Progenitor cell of endocrine pancreas (in vitro differentiated cells): ENCODE measurements at regions not wholly inside any gene's neighbourhood (a gene's known extent, or its start where the extent isn't known, plus 50 kb on each side); places are given as distances from the start of the nearest gene placed in this dataset.
A peak's percentile ranks its signal among the peaks of the same experiment; 100 is the strongest.

Source experiments
- DNase-seq: peaks from one replicate; pipeline ENCODE4 v3.0.0; 2021; ENCODE audit warnings: low spot score; ENCODE audit not compliant: unreplicated experiment
- H3K27ac Mint-ChIP-seq: 2 replicates; pipeline ENCODE4 v1.8.0; 2021; ENCODE audit warnings: mild to moderate bottlenecking, moderate library complexity, mixed read lengths
- H3K27me3 Mint-ChIP-seq: 2 replicates; pipeline ENCODE4 v1.8.0; 2021; ENCODE audit warnings: mixed read lengths
- H3K36me3 Mint-ChIP-seq: 2 replicates; pipeline ENCODE4 v1.8.0; 2022; ENCODE audit warnings: mixed read lengths; ENCODE audit not compliant: insufficient read depth
- H3K4me1 Mint-ChIP-seq: 2 replicates; pipeline ENCODE4 v1.8.0; 2021; ENCODE audit warnings: low read depth, mixed read lengths
- H3K4me3 Mint-ChIP-seq: 2 replicates; pipeline ENCODE4 v1.8.0; 2021; ENCODE audit warnings: low read depth, mild to moderate bottlenecking, moderate library complexity, mixed read lengths
- H3K9me3 Mint-ChIP-seq: 2 replicates; pipeline ENCODE4 v1.8.0; 2021; ENCODE audit warnings: low read depth, mixed read lengths
- CTCF ChIP-seq: fragments of 200-600 bp; sonication (generic); IDR thresholded peaks from one replicate; pipeline ENCODE4 v1.5.0; 2021; ENCODE audit warnings: antibody characterized with exemption, mild to moderate bottlenecking; ENCODE audit not compliant: unreplicated experiment

DNA sequence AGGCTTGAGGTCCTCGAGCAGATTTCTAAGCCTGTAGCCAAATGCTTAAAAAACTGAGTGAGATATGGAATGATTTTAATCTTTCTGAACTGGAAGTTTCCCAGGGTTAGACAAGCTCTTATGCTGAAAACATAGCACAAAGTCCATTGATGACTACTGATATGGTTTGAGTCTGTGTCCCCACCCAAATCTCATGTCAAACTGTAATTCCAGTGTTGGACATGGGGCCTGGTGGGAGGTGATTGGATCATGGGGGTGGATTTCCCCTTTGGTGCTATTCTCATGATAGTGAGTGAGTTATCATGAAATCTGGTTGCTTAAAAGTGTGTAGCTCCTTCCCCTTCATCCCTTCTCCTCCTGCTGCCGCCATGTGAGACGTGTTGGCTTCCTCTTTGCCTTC lies 454.9 kb downstream of the SPRY1 start:
- H3K27me3 Mint-ChIP-seq: no peaks in the 10 kb centered on the region
- no peak overlapping the region for H3K4me3 Mint-ChIP-seq
- H3K27ac Mint-ChIP-seq: no peak overlapping the region
- H3K36me3 Mint-ChIP-seq: no peaks in the 10 kb centered on the region
- no peak for DNase-seq
- TF ChIP-seq CTCF: no peak
- H3K9me3 Mint-ChIP-seq: no peaks in the 10 kb centered on the region
- peaks cover 7% of the 10 kb centered on the region for H3K4me1 Mint-ChIP-seq

DNA sequence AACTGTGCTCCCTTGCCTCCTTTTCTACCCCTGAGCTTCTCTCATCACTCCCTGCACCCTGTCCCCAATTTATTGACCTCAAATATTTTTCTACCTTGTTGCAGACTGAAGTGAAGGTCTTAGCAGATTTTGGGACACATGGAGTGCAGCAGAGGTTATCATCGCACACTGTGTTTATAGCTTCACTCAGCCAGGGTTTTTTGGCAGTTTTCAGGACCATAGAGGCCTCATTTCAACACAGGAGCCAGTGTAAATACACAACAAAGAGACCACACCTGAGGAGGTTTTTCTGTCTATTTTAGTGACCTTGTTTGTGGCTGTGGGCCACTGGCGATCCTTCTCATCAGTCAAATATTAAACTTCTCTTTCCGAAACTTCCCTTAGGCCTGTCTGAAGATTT lies 457.1 kb downstream of the SPRY1 start:
- peaks cover 16% of the 10 kb centered on the region for H3K4me1 Mint-ChIP-seq
- H3K9me3 Mint-ChIP-seq: no peaks in the 10 kb centered on the region
- no peak for DNase-seq
- H3K27me3 Mint-ChIP-seq: peaks cover 4% of the 10 kb centered on the region
- no peak overlapping the region for H3K27ac Mint-ChIP-seq
- no peak for TF ChIP-seq CTCF
- H3K36me3 Mint-ChIP-seq: no peaks in the 10 kb centered on the region
- H3K4me3 Mint-ChIP-seq: no peak overlapping the region

DNA sequence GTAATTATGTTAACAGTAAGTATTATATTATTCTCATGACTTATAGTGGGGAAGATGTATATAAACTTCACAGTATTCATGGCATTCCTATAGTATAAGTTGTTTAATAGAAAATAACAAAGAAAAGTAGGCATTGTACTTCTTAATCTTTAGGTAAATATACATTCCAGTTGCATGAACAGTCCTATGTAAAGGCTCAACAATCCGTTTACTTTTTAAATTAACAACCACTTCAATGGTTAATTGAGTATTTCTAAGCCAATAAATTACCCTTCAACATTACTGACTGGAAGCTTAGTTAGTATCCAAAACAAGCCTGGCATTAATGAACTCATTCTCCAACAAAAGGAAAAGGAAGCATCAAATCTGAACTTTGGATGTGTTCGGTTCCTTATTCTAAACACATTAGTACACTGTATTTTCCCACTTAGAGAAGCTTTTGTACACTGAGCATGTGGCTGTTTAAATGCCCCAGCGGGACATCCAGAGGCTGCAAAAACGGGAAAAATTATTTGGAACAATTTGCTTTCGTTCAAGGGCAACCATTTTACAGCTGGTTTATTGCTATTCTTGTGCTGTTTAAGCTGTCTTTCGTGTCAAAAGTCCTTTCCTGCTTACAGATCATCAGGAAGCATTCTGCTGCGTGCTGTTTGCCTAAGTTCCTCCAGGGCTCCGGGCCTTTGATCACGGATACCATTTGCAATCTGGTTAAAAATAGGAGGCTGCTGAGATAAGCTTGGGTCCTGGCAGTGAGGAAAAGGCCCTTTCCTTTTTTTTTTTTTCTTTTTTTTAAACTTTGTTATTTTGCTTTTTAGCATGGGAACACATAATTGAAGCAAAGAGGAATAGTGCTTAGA lies 460.3 kb downstream of the SPRY1 start:
- Mint-ChIP-seq H3K27me3 (peaks cover 4% of the 10 kb centered on the region), H3K9me3 (no peaks in the 10 kb centered on the region), H3K27ac (no peak overlapping the region), H3K36me3 (no peaks in the 10 kb centered on the region), H3K4me1 (peaks cover 9% of the 10 kb centered on the region), H3K4me3 (no peak overlapping the region)
- peak; percentile 10 for TF ChIP-seq CTCF
- no peak for DNase-seq

DNA sequence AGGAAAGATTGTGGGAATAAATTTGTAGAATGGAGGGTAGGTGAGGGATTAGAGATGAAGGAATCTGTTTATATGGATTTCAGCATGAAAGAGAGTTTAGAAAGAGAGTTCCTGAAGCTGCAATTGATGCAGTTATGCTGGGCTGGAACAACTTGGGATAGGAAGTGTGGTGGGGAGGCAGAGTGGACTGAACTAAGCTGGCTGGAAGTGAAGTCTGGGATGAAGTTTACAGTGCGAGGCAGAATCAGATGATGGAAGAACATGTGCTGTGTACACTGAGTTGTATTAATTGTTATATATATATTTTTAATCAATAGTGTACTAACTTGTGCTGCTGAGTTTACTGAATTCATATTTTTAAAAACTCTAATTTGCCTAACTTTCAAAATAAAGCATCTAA lies 461.9 kb downstream of the SPRY1 start:
- Mint-ChIP-seq H3K36me3 (no peaks in the 10 kb centered on the region), H3K27me3 (peaks cover 4% of the 10 kb centered on the region), H3K4me1 (peaks cover 12% of the 10 kb centered on the region), H3K9me3 (no peaks in the 10 kb centered on the region), H3K4me3 (no peak overlapping the region), H3K27ac (no peak overlapping the region)
- TF ChIP-seq CTCF: no peak
- no peak for DNase-seq

GRCh38 chr4:123862812-123863211 lies 466.2 kb downstream of the SPRY1 start:
- H3K4me3 Mint-ChIP-seq: no peak overlapping the region
- no peak overlapping the region for H3K27ac Mint-ChIP-seq
- TF ChIP-seq CTCF: no peak
- peaks cover 9% of the 10 kb centered on the region for H3K4me1 Mint-ChIP-seq
- DNase-seq: no peak
- H3K36me3 Mint-ChIP-seq: no peaks in the 10 kb centered on the region
- H3K27me3 Mint-ChIP-seq: peaks cover 4% of the 10 kb centered on the region
- H3K9me3 Mint-ChIP-seq: no peaks in the 10 kb centered on the region
